ENCODE measurements at regions not wholly inside any gene's neighbourhood (a gene's known extent, or its start where the extent isn't known, plus 50 kb on each side); places are given as distances from the start of the nearest gene placed in this dataset.

DNA sequence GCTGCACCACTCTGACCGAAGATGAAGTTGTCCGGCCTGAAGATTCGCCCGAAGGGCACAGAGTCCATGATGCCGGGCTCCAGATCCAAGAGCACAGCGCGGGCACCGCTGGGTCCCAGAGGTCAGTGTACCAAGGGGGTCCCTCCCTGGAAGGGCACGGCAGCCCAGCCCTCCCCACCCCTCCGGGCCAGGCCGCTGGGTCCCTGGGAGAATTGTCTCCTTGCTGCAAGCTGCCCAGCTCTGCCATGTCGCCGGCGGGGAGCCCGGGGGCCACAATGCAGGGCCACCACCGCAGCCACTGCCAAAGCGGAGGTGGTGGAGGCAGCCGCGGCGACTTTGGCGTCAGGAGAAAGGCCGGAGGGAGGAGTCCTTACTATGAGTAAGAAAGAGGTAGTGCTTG, 189.5 kb upstream of the CYRIA start:
- TF ChIP-seq, protein P1, sequence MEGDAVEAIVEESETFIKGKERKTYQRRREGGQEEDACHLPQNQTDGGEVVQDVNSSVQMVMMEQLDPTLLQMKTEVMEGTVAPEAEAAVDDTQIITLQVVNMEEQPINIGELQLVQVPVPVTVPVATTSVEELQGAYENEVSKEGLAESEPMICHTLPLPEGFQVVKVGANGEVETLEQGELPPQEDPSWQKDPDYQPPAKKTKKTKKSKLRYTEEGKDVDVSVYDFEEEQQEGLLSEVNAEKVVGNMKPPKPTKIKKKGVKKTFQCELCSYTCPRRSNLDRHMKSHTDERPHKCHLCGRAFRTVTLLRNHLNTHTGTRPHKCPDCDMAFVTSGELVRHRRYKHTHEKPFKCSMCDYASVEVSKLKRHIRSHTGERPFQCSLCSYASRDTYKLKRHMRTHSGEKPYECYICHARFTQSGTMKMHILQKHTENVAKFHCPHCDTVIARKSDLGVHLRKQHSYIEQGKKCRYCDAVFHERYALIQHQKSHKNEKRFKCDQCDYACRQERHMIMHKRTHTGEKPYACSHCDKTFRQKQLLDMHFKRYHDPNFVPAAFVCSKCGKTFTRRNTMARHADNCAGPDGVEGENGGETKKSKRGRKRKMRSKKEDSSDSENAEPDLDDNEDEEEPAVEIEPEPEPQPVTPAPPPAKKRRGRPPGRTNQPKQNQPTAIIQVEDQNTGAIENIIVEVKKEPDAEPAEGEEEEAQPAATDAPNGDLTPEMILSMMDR (IDR thresholded peaks at IDR 0.05), result no peak
- no peak for TF ChIP-seq POLR2AphosphoS5 (IDR thresholded peaks at IDR 0.05)
